KMS-11 (cell line): ENCODE measurements at regions not wholly inside any gene's neighbourhood (a gene's known extent, or its start where the extent isn't known, plus 50 kb on each side); places are given as distances from the start of the nearest gene placed in this dataset.

ENCODE experiments used
- H2AFZ ChIP-seq: fragments of 200-600 bp; sonication (generic); 2 replicates; pipeline ENCODE4 v1.6.1; 2016; ENCODE audit warnings: antibody characterized with exemption, mixed run types, low read depth
- H3K27ac ChIP-seq: fragments of 200-600 bp; sonication (generic); 2 replicates; pipeline ENCODE4 v1.6.1; 2016; ENCODE audit warnings: mild to moderate bottlenecking, mixed run types
- H3K27me3 ChIP-seq: fragments of 200-600 bp; sonication (generic); 2 replicates; pipeline ENCODE4 v1.6.1; 2017; ENCODE audit warnings: mild to moderate bottlenecking, low read depth, mixed run types, moderate library complexity; ENCODE audit not compliant: insufficient read depth
- H3K36me3 ChIP-seq: fragments of 200-600 bp; sonication (generic); 2 replicates; pipeline ENCODE4 v1.6.1; 2017; ENCODE audit warnings: mild to moderate bottlenecking, mixed run types; ENCODE audit not compliant: insufficient read depth
- H3K4me1 ChIP-seq: fragments of 200-600 bp; sonication (generic); 2 replicates; pipeline ENCODE4 v1.6.1; 2016; ENCODE audit warnings: mild to moderate bottlenecking, low read depth, mixed run types; ENCODE audit not compliant: poor library complexity, severe bottlenecking
- H3K4me2 ChIP-seq: fragments of 200-600 bp; sonication (generic); 2 replicates; pipeline ENCODE4 v1.7.0; 2016; ENCODE audit warnings: mild to moderate bottlenecking, mixed run types
- H3K4me3 ChIP-seq: fragments of 200-600 bp; sonication (generic); IDR thresholded peaks from 2 replicates; pipeline ENCODE4 v1.6.1; 2017; ENCODE audit warnings: low read depth, low read length, mixed read lengths; ENCODE audit not compliant: insufficient read depth
- H3K79me2 ChIP-seq: fragments of 200-600 bp; sonication (generic); 2 replicates; pipeline ENCODE4 v1.6.1; 2016; ENCODE audit warnings: low read depth, mixed run types; ENCODE audit not compliant: insufficient read depth
- H3K9ac ChIP-seq: fragments of 200-600 bp; sonication (generic); 2 replicates; pipeline ENCODE4 v1.6.1; 2016; ENCODE audit warnings: mild to moderate bottlenecking, mixed run types
- H4K20me1 ChIP-seq: fragments of 200-600 bp; sonication (generic); 2 replicates; pipeline ENCODE4 v1.6.1; 2016; ENCODE audit warnings: mild to moderate bottlenecking, mixed run types; ENCODE audit not compliant: insufficient read depth
- CTCF ChIP-seq: fragments of 200-600 bp; sonication (generic); conservative IDR thresholded peaks from 2 replicates; pipeline ENCODE4 v1.6.1; 2017; ENCODE audit warnings: low read depth, mild to moderate bottlenecking, antibody characterized with exemption, low read length, moderate library complexity, mixed read lengths

GRCh38 chr21:36247316-36248010 lies 72.5 kb upstream of the MORC3 start:
- Histone ChIP-seq H3K4me1 (no peaks in the 10 kb centered on the region), H3K79me2 (no peaks in the 10 kb centered on the region), H3K4me3 (no peak overlapping the region), H2AFZ (no peak overlapping the region), H3K9ac (no peak overlapping the region), H3K36me3 (no peaks in the 10 kb centered on the region), H3K4me2 (no peak overlapping the region), H3K27ac (no peak overlapping the region), H4K20me1 (no peaks in the 10 kb centered on the region), H3K27me3 (no peaks in the 10 kb centered on the region)
- no peak for TF ChIP-seq CTCF

- H3K27me3 ChIP-seq = no peaks in the 10 kb centered on the region
- TF ChIP-seq CTCF = no peak
- no peak overlapping the region for H2AFZ ChIP-seq
- no peak overlapping the region for H3K9ac ChIP-seq
- no peak overlapping the region for H3K4me3 ChIP-seq
- H3K4me2 ChIP-seq = no peak overlapping the region
- H3K4me1 ChIP-seq = peaks cover 9% of the 10 kb centered on the region
- no peaks in the 10 kb centered on the region for H3K79me2 ChIP-seq
- H4K20me1 ChIP-seq = no peaks in the 10 kb centered on the region
- no peaks in the 10 kb centered on the region for H3K36me3 ChIP-seq
- no peak overlapping the region for H3K27ac ChIP-seq
These were observed 70.2 kb upstream of the MORC3 start for GRCh38 chr21:36249576-36250422.

- Histone ChIP-seq H3K27ac (no peak overlapping the region), H2AFZ (no peak overlapping the region), H3K4me2 (no peak overlapping the region), H4K20me1 (no peaks in the 10 kb centered on the region), H3K9ac (no peak overlapping the region), H3K27me3 (no peaks in the 10 kb centered on the region), H3K4me1 (peaks cover 17% of the 10 kb centered on the region), H3K36me3 (no peaks in the 10 kb centered on the region), H3K4me3 (no peak overlapping the region), H3K79me2 (no peaks in the 10 kb centered on the region)
- TF ChIP-seq CTCF = no peak
These were observed 69.4 kb upstream of the MORC3 start for GRCh38 chr21:36250423-36251075.

GRCh38 chr21:36254106-36254941 lies 65.7 kb upstream of the MORC3 start:
- Histone ChIP-seq H3K27ac (peak overlapping the region; percentile 40; the same call in 1 of the 2 replicates), H3K4me1 (peaks cover 26% of the 10 kb centered on the region), H3K27me3 (no peaks in the 10 kb centered on the region), H3K4me2 (no peak overlapping the region; the same call in 1 of the 2 replicates), H3K9ac (peak overlapping the region; percentile 19; the same call in 1 of the 2 replicates), H3K36me3 (no peaks in the 10 kb centered on the region), H3K79me2 (no peaks in the 10 kb centered on the region), H3K4me3 (no peak overlapping the region), H4K20me1 (no peaks in the 10 kb centered on the region), H2AFZ (peak overlapping the region; percentile 3; the same call in 1 of the 2 replicates)
- TF ChIP-seq CTCF = no peak
